ENCODE measurements at regions not wholly inside any gene's neighbourhood (a gene's known extent, or its start where the extent isn't known, plus 50 kb on each side); places are given as distances from the start of the nearest gene placed in this dataset.

- H2BK120ac ChIP-seq (ENCODE audit: low read depth, low read length), result no peak overlapping the region
- no peak for DNase-seq
- no CpG with 5 or more reads among the region's 3 CpGs for WGBS (ENCODE audit: extremely low coverage, insufficient coverage, low lambda C conversion rate)
These were observed 143.0 kb downstream of the CXXC4 start for GRCh38 chr4:104351706-104352105.

GRCh38 chr4:104345598-104346242 is 149.0 kb downstream of the CXXC4 start:
- Histone ChIP-seq H3K79me1 (ENCODE audit: low read length) (no peaks in the 10 kb centered on the region), H3K27ac (ENCODE audit: low read depth, low read length) (no peak overlapping the region), H2BK120ac (ENCODE audit: low read depth, low read length) (no peak overlapping the region), H3K4me2 (ENCODE audit: low read length) (no peak overlapping the region), H4K8ac (ENCODE audit: low read depth, low read length) (no peak overlapping the region), H3K56ac (ENCODE audit: low read length) (no peak overlapping the region), H2BK5ac (ENCODE audit: low read length) (no peak overlapping the region), H3K36me3 (ENCODE audit: control insufficient read depth, insufficient read depth, low read length) (no peaks in the 10 kb centered on the region), H3K18ac (ENCODE audit: low read length) (no peak overlapping the region), H2BK15ac (replicated peaks; ENCODE audit: low read depth) (no peak overlapping the region), H3K27me3 (ENCODE audit: insufficient read depth, low read length, poor library complexity) (no peaks in the 10 kb centered on the region), H3K4me1 (ENCODE audit: control insufficient read depth, low read depth, low read length) (no peaks in the 10 kb centered on the region), H2AK5ac (ENCODE audit: low read length) (no peak overlapping the region), H4K5ac (ENCODE audit: low read length) (no peak overlapping the region), H3K9ac (ENCODE audit: low read length) (no peak overlapping the region), H3K79me2 (ENCODE audit: control insufficient read depth, insufficient read depth, low read length) (no peaks in the 10 kb centered on the region), H3K4ac (ENCODE audit: low read depth, low read length) (no peak overlapping the region), H3K23ac (ENCODE audit: low read length) (no peak overlapping the region), H3K4me3 (ENCODE audit: low read length) (no peak overlapping the region)
- WGBS (ENCODE audit: extremely low coverage, insufficient coverage, low lambda C conversion rate), result no CpG with 5 or more reads among the region's 4 CpGs
- no peak for DNase-seq

More at GRCh38 chr4:104351706-104352105, 143.0 kb downstream of the CXXC4 start:
- H2AK5ac ChIP-seq (ENCODE audit: low read length), result no peak overlapping the region
- no peak overlapping the region for H3K56ac ChIP-seq (ENCODE audit: low read length)
- H4K5ac ChIP-seq (ENCODE audit: low read length), result no peak overlapping the region
- H3K4ac ChIP-seq (ENCODE audit: low read depth, low read length), result no peak overlapping the region
- H3K27me3 ChIP-seq (ENCODE audit: insufficient read depth, low read length, poor library complexity), result no peaks in the 10 kb centered on the region
- H3K79me2 ChIP-seq (ENCODE audit: control insufficient read depth, insufficient read depth, low read length), result no peaks in the 10 kb centered on the region
- no peak overlapping the region for H3K9ac ChIP-seq (ENCODE audit: low read length)
- no peak overlapping the region for H3K4me3 ChIP-seq (ENCODE audit: low read length)
- no peak overlapping the region for H3K4me2 ChIP-seq (ENCODE audit: low read length)
- no peak overlapping the region for H3K27ac ChIP-seq (ENCODE audit: low read depth, low read length)
- H2BK15ac ChIP-seq (replicated peaks; ENCODE audit: low read depth), result no peak overlapping the region
- H3K4me1 ChIP-seq (ENCODE audit: control insufficient read depth, low read depth, low read length), result no peaks in the 10 kb centered on the region
- no peak overlapping the region for H2BK5ac ChIP-seq (ENCODE audit: low read length)
- H4K8ac ChIP-seq (ENCODE audit: low read depth, low read length), result no peak overlapping the region
- H3K23ac ChIP-seq (ENCODE audit: low read length), result no peak overlapping the region
- H3K79me1 ChIP-seq (ENCODE audit: low read length), result no peaks in the 10 kb centered on the region
- no peak overlapping the region for H3K18ac ChIP-seq (ENCODE audit: low read length)
- no peaks in the 10 kb centered on the region for H3K36me3 ChIP-seq (ENCODE audit: control insufficient read depth, insufficient read depth, low read length)

GRCh38 chr4:104344342-104344980 is 150.2 kb downstream of the CXXC4 start:
- Histone ChIP-seq H3K4me3 (ENCODE audit: low read length) (no peak overlapping the region), H4K8ac (ENCODE audit: low read depth, low read length) (no peak overlapping the region), H3K27ac (ENCODE audit: low read depth, low read length) (no peak overlapping the region), H3K4ac (ENCODE audit: low read depth, low read length) (no peak overlapping the region), H3K9ac (ENCODE audit: low read length) (no peak overlapping the region), H3K56ac (ENCODE audit: low read length) (no peak overlapping the region), H3K27me3 (ENCODE audit: insufficient read depth, low read length, poor library complexity) (no peaks in the 10 kb centered on the region), H3K79me1 (ENCODE audit: low read length) (no peaks in the 10 kb centered on the region), H2BK120ac (ENCODE audit: low read depth, low read length) (no peak overlapping the region), H3K23ac (ENCODE audit: low read length) (no peak overlapping the region), H3K79me2 (ENCODE audit: control insufficient read depth, insufficient read depth, low read length) (no peaks in the 10 kb centered on the region), H3K36me3 (ENCODE audit: control insufficient read depth, insufficient read depth, low read length) (no peaks in the 10 kb centered on the region), H4K5ac (ENCODE audit: low read length) (no peak overlapping the region), H2BK15ac (replicated peaks; ENCODE audit: low read depth) (no peak overlapping the region), H2AK5ac (ENCODE audit: low read length) (no peak overlapping the region), H3K18ac (ENCODE audit: low read length) (no peak overlapping the region), H3K4me2 (ENCODE audit: low read length) (no peak overlapping the region), H3K4me1 (ENCODE audit: control insufficient read depth, low read depth, low read length) (no peaks in the 10 kb centered on the region), H2BK5ac (ENCODE audit: low read length) (no peak overlapping the region)
- WGBS (ENCODE audit: extremely low coverage, insufficient coverage, low lambda C conversion rate), result no CpG with 5 or more reads among the region's 11 CpGs
- no peak for DNase-seq

GRCh38 chr4:104334410-104334809 is 160.3 kb downstream of the CXXC4 start:
- Histone ChIP-seq H3K4me3 (ENCODE audit: low read length) (no peak overlapping the region), H3K23ac (ENCODE audit: low read length) (no peak overlapping the region), H3K36me3 (ENCODE audit: control insufficient read depth, insufficient read depth, low read length) (no peaks in the 10 kb centered on the region), H2BK15ac (replicated peaks; ENCODE audit: low read depth) (no peak overlapping the region), H3K27me3 (ENCODE audit: insufficient read depth, low read length, poor library complexity) (no peaks in the 10 kb centered on the region), H3K56ac (ENCODE audit: low read length) (no peak overlapping the region), H3K79me2 (ENCODE audit: control insufficient read depth, insufficient read depth, low read length) (no peaks in the 10 kb centered on the region), H2BK5ac (ENCODE audit: low read length) (no peak overlapping the region), H2AK5ac (ENCODE audit: low read length) (no peak overlapping the region), H3K27ac (ENCODE audit: low read depth, low read length) (no peak overlapping the region), H3K9ac (ENCODE audit: low read length) (no peak overlapping the region), H4K8ac (ENCODE audit: low read depth, low read length) (no peak overlapping the region), H3K4ac (ENCODE audit: low read depth, low read length) (no peak overlapping the region), H2BK120ac (ENCODE audit: low read depth, low read length) (no peak overlapping the region), H3K4me2 (ENCODE audit: low read length) (no peak overlapping the region), H4K5ac (ENCODE audit: low read length) (no peak overlapping the region), H3K79me1 (ENCODE audit: low read length) (no peaks in the 10 kb centered on the region), H3K18ac (ENCODE audit: low read length) (no peak overlapping the region), H3K4me1 (ENCODE audit: control insufficient read depth, low read depth, low read length) (no peaks in the 10 kb centered on the region)
- DNase-seq, result no peak

GRCh38 chr4:104330125-104330905 is 164.4 kb downstream of the CXXC4 start:
- Histone ChIP-seq H3K79me1 (ENCODE audit: low read length) (no peaks in the 10 kb centered on the region), H3K27ac (ENCODE audit: low read depth, low read length) (no peak overlapping the region), H3K4me3 (ENCODE audit: low read length) (no peak overlapping the region), H3K4me1 (ENCODE audit: control insufficient read depth, low read depth, low read length) (no peaks in the 10 kb centered on the region), H3K27me3 (ENCODE audit: insufficient read depth, low read length, poor library complexity) (no peaks in the 10 kb centered on the region), H2AK5ac (ENCODE audit: low read length) (no peak overlapping the region), H2BK120ac (ENCODE audit: low read depth, low read length) (no peak overlapping the region), H3K4me2 (ENCODE audit: low read length) (no peak overlapping the region), H3K9ac (ENCODE audit: low read length) (no peak overlapping the region), H3K4ac (ENCODE audit: low read depth, low read length) (no peak overlapping the region), H3K56ac (ENCODE audit: low read length) (no peak overlapping the region), H3K23ac (ENCODE audit: low read length) (no peak overlapping the region), H3K79me2 (ENCODE audit: control insufficient read depth, insufficient read depth, low read length) (no peaks in the 10 kb centered on the region), H3K18ac (ENCODE audit: low read length) (no peak overlapping the region), H2BK5ac (ENCODE audit: low read length) (no peak overlapping the region), H2BK15ac (replicated peaks; ENCODE audit: low read depth) (no peak overlapping the region), H4K8ac (ENCODE audit: low read depth, low read length) (no peak overlapping the region), H4K5ac (ENCODE audit: low read length) (no peak overlapping the region), H3K36me3 (ENCODE audit: control insufficient read depth, insufficient read depth, low read length) (no peaks in the 10 kb centered on the region)
- DNase-seq, result no peak
- WGBS (ENCODE audit: extremely low coverage, insufficient coverage, low lambda C conversion rate), result no CpG with 5 or more reads among the region's 6 CpGs
